Breast epithelium (tissue), 4 donors: ENCODE measurements at regions not wholly inside any gene's neighbourhood (a gene's known extent, or its start where the extent isn't known, plus 50 kb on each side); places are given as distances from the start of the nearest gene placed in this dataset.

ENCODE experiments used
- DNase-seq, 2 donors: peaks; one replicate each; pipeline ENCODE4 v3.0.0-alpha.2; 2019; ENCODE audit warnings: low spot score in 2 of 2
- H3K27ac ChIP-seq, 2 donors: fragments of 200-600 bp; sonication (generic) in 1 of 2; one replicate each; pipeline ENCODE4 v1.5.1; 2016 to 2019; ENCODE audit warnings: mild to moderate bottlenecking in 1 of 2
- H3K27me3 ChIP-seq, 2 donors: fragments of 200-600 bp; sonication (generic) in 1 of 2; one replicate each; pipeline versions ENCODE4 v1.5.1 to v1.6.0; 2017 to 2019; ENCODE audit warnings: control low read depth in 1 of 2, mild to moderate bottlenecking in 1 of 2
- H3K36me3 ChIP-seq: fragments of 200-600 bp; one replicate; pipeline ENCODE4 v1.5.1; 2019
- H3K4me1 ChIP-seq, 2 donors: fragments of 200-600 bp; sonication (generic); one replicate each; pipeline ENCODE4 v1.5.1; 2016 to 2019; ENCODE audit warnings: control low read depth in 1 of 2
- H3K4me3 ChIP-seq, 3 donors: fragments of 200-600 bp; sonication (generic); 1 replicate in 2 of 3; 2 replicates in 1 of 3; pipeline ENCODE4 v1.5.1; 2016 to 2019; ENCODE audit warnings: mild to moderate bottlenecking in 3 of 3, moderate library complexity in 2 of 3
- H3K9me3 ChIP-seq, 2 donors: fragments of 200-600 bp; sonication (generic) in 1 of 2; one replicate each; pipeline ENCODE4 v1.5.1; 2016 to 2019; ENCODE audit warnings: control low read depth in 1 of 2
- POLR2A ChIP-seq: fragments of 450-650 bp; IDR thresholded peaks from one replicate; pipeline ENCODE4 v1.6.1; 2016; ENCODE audit warnings: antibody characterized with exemption, mild to moderate bottlenecking, moderate library complexity
- POLR2AphosphoS5 ChIP-seq, 3 donors: sonication (generic); formaldehyde crosslinking; IDR thresholded peaks; one replicate each; pipeline ENCODE4 v1.6.1; 2017; ENCODE audit warnings: antibody characterized with exemption in 3 of 3
- intact Hi-C: fragments of 100-400 bp; cut with DNase I; formaldehyde crosslinking; loops from one replicate; pipeline ENCODE4 v1.15.1; 2023; ENCODE audit warnings: low total_unique reads
- TF ChIP-seq, protein P1 (sequence below), 3 donors: fragments of 450-650 bp; IDR thresholded peaks; one replicate each; pipeline ENCODE4 v1.5.1; 2016 to 2017; ENCODE audit warnings: antibody characterized with exemption in 3 of 3, mild to moderate bottlenecking in 3 of 3, moderate library complexity in 3 of 3

GRCh38 chr2:222993920-222994650, 57.9 kb upstream of the KCNE4 start:
- peak in 1 of 2 donors; percentile 72 for DNase-seq
- H3K27me3 ChIP-seq: no peaks in the 10 kb centered on the region
- no peaks in the 10 kb centered on the region for H3K36me3 ChIP-seq
- no peaks in the 10 kb centered on the region for H3K4me1 ChIP-seq
- peak overlapping the region; percentile 71 to 85 for H3K27ac ChIP-seq
- intact Hi-C loops: no loop called here
- H3K9me3 ChIP-seq: no peaks in the 10 kb centered on the region
- peak; percentile 25 to 70 (median 41) for TF ChIP-seq POLR2AphosphoS5 (IDR thresholded peaks at IDR 0.05)
- TF ChIP-seq, protein P1, sequence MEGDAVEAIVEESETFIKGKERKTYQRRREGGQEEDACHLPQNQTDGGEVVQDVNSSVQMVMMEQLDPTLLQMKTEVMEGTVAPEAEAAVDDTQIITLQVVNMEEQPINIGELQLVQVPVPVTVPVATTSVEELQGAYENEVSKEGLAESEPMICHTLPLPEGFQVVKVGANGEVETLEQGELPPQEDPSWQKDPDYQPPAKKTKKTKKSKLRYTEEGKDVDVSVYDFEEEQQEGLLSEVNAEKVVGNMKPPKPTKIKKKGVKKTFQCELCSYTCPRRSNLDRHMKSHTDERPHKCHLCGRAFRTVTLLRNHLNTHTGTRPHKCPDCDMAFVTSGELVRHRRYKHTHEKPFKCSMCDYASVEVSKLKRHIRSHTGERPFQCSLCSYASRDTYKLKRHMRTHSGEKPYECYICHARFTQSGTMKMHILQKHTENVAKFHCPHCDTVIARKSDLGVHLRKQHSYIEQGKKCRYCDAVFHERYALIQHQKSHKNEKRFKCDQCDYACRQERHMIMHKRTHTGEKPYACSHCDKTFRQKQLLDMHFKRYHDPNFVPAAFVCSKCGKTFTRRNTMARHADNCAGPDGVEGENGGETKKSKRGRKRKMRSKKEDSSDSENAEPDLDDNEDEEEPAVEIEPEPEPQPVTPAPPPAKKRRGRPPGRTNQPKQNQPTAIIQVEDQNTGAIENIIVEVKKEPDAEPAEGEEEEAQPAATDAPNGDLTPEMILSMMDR (IDR thresholded peaks at IDR 0.05): no peak
- H3K4me3 ChIP-seq: peak overlapping the region in 1 of 3 donors; percentile 42

GRCh38 chr2:222998459-222998858, 53.5 kb upstream of the KCNE4 start:
- Histone ChIP-seq H3K27me3 (no peaks in the 10 kb centered on the region), H3K4me1 (no peaks in the 10 kb centered on the region), H3K4me3 (no peak overlapping the region), H3K27ac (no peak overlapping the region), H3K9me3 (no peaks in the 10 kb centered on the region), H3K36me3 (no peaks in the 10 kb centered on the region)
- TF ChIP-seq POLR2A (no peak), POLR2AphosphoS5 (IDR thresholded peaks at IDR 0.05) (no peak)
- TF ChIP-seq, protein P1 (IDR thresholded peaks at IDR 0.05): no peak
- DNase-seq: no peak
- intact Hi-C loops: no loop called here

DNA sequence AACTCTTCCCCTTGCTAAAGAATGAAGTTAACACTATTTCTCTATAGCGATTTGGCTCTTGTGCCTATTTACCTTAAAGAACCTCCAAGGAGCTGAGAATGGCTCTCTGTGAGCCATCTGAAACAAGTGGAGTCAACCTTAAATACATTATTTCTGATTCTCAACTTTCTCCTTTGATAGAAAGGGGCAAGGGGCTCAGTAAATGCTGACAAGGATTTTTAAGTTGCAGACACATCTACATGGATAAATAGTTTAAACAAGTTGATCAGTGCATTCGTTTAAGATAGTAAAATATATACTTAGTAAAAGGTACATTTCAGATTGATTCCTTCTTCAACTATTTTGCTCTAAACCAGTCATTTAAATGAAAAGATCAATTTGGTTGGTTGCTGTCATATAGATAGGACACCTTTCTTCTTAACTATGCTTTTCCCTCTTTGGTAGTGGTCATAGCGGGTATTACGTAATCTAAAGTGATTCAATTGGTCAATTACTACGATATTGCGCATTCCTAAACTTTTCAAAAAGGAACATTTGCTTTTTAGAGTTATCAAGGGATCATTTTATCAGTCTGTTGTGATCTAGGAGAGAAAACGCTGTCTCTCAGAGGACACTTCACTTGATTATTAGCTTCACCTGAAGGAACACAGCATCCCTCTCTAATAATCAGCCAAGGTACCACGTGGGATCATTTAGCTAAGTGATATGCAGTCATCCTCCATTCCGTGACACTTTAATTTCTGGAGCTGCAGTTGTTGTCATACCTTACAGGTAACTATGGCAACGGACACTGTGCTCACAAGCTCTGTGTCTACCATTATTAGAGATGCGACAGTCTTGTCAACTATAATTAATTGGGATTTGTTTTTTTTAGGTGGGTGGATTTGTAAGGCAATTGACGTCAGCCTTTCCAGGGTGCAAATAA, 50.9 kb upstream of the KCNE4 start:
- intact Hi-C loops: no loop called here
- H3K27me3 ChIP-seq: no peaks in the 10 kb centered on the region

DNA sequence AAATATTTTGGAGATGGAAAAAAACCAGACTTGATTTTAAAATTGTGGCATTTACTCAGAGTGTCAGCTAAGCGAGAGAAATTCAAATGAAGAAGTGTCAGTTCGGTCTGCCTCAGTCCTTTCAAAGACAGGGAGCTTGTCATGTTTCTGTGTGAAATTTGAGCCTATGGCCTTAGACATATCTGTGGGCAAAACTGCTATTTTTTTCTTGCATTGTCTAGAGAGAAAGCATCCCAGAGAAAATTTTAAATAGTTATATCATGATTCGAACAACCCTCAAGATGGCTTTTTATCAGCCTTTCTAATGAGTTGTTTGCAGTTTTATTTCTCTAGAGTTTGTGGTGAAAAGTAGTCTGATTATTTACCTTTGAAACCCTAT, 50.2 kb upstream of the KCNE4 start:
- Histone ChIP-seq H3K4me1 (no peaks in the 10 kb centered on the region), H3K27me3 (no peaks in the 10 kb centered on the region), H3K4me3 (no peak overlapping the region), H3K36me3 (no peaks in the 10 kb centered on the region), H3K9me3 (no peaks in the 10 kb centered on the region), H3K27ac (no peak overlapping the region)
- no peak for TF ChIP-seq POLR2AphosphoS5 (IDR thresholded peaks at IDR 0.05)
- TF ChIP-seq POLR2A: no peak
- TF ChIP-seq, protein P1 (IDR thresholded peaks at IDR 0.05): no peak
- intact Hi-C loops: no loop called here
- DNase-seq: no peak

More for the DNA sequence above, 50.9 kb upstream of the KCNE4 start:
- TF ChIP-seq, protein P1 (IDR thresholded peaks at IDR 0.05): no peak
- TF ChIP-seq POLR2A (no peak), POLR2AphosphoS5 (IDR thresholded peaks at IDR 0.05) (no peak)
- no peaks in the 10 kb centered on the region for H3K36me3 ChIP-seq
- H3K4me1 ChIP-seq: no peaks in the 10 kb centered on the region
- no peak for DNase-seq
- H3K9me3 ChIP-seq: no peaks in the 10 kb centered on the region
- no peak overlapping the region for H3K27ac ChIP-seq
- no peak overlapping the region for H3K4me3 ChIP-seq
